ENCODE measurements at regions not wholly inside any gene's neighbourhood (a gene's known extent, or its start where the extent isn't known, plus 50 kb on each side); places are given as distances from the start of the nearest gene placed in this dataset.
A peak's percentile ranks its signal among the peaks of the same experiment; 100 is the strongest.
"Not testable (repeated sequence)": the region's sequence is repeated elsewhere in the genome, so short reads cannot be mapped to it uniquely, and the experiment has no call there.

DNA sequence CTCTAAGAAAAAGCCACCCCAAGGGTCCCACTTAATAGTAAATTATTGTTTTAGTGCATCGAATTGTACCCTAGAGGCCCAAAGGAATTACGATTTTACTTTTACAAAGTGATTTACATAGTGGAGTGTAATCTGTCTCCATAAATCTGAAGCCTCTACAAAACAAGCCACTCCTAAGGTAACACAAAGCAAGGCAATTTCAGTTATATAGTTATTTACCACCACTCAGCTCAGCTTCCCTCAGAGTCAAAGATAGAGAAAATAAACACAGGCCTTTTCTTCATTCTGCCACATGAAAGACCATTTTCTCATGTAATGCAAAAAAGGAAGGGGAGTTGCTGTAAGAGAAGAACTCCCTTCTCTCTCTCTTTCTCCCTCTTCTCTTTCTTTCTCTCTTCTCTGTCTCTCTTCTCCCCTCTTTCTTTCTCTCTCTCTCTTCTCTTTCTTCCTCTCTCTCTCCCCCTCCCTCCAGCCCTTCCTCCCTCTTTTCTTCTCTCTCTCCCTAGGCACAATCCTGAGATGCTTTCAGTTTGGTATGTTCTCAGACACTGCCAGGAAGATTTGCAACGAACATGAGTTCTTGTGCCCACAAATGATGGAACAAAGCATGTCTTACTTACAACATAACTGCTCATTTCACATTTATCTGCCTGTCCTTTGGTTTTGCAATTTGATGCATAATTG, 264.5 kb downstream of the BCL2 start:
- Histone ChIP-seq H3K27me3 (ENCODE audit: control insufficient read depth in 1 of 2, insufficient read depth in 2 of 2, low read length in 2 of 2) (peaks cover 0 to 9% of the 10 kb centered on the region in 2 experiments; a peak in 2 of 5 replicates), H3K9ac (ENCODE audit: insufficient read depth, low read depth, low read length) (no peak overlapping the region), H3K4me1 (ENCODE audit: insufficient read depth, low read length) (no peaks in the 10 kb centered on the region), H4K20me1 (ENCODE audit: insufficient read depth, low read length) (no peaks in the 10 kb centered on the region), H3K9me3 (ENCODE audit: low read length) (no peaks in the 10 kb centered on the region), H3K79me2 (ENCODE audit: insufficient read depth, low read length) (no peaks in the 10 kb centered on the region), H3K27ac (ENCODE audit: extremely low read length, insufficient read depth, low read length) (no peak overlapping the region), H3K4me2 (ENCODE audit: low read depth, low read length) (no peak overlapping the region), H2AFZ (ENCODE audit: low read length) (no peak overlapping the region), H3K4me3 (replicated peaks in 1 of 3; ENCODE audit: insufficient read depth in 1 of 3, low read depth in 2 of 3, low read length in 3 of 3) (no peak overlapping the region), H3K36me3 (replicated peaks in 1 of 2; ENCODE audit: control insufficient read depth in 1 of 2, insufficient read depth in 2 of 2, low read length in 2 of 2) (no peaks in the 10 kb centered on the region)
- 0% methylated on average over 3 of the region's 3 CpGs for WGBS (ENCODE audit: low lambda C conversion rate)
- TF ChIP-seq SIX1 (CRISPR knock-in tag; IDR thresholded peaks at IDR 0.05; ENCODE audit: borderline replicate concordance) (no peak), ISL2 (CRISPR knock-in tag; IDR thresholded peaks at IDR 0.05) (no peak), ATF7 (IDR thresholded peaks at IDR 0.05) (no peak), ATF7 (CRISPR knock-in tag; IDR thresholded peaks at IDR 0.05) (no peak)
- POLR2A ChIA-PET = no interaction called here
- intact Hi-C loops (cut with micrococcal nuclease; ENCODE audit: unreplicated experiment) = no loop called here
- in situ Hi-C loops (cut with HindIII; ENCODE audit: extremely low pct_ligation_motif_present, low pct_unique_long_range_greater_than_20kb) = no loop called here
- CTCF ChIA-PET (ENCODE audit: low intra/inter-chr PET ratio, low total read pairs) = no interaction called here
- no peak for FAIRE-seq
- BruUV-seq (replicated peaks) = no TSS peak
- no peak for DNase-seq (ENCODE audit: low spot score)
- ATAC-seq = no peak

DNA sequence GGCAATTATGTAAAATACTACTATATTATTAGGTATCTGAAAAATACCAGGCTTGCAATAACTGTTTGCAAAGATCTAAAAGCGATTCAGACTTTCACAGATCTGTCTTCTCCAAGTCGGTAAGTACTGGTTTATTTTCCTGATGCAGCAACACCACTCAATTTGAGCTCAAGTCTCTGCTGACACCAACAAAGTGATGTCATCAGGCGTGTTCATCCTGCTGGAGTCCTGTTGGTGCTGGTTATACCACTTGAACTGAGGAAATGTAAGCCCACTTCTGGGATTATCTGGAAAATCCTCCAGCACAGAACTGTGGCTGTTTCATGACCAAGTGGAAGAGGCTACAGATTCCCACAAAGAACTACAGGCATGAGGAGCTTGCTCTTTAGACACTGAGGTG, 267.6 kb downstream of the BCL2 start:
- Histone ChIP-seq H3K9ac (ENCODE audit: insufficient read depth, low read depth, low read length) (no peak overlapping the region), H3K9me3 (ENCODE audit: low read length) (no peaks in the 10 kb centered on the region), H3K27ac (ENCODE audit: extremely low read length, insufficient read depth, low read length) (no peak overlapping the region), H2AFZ (ENCODE audit: low read length) (no peak overlapping the region), H3K79me2 (ENCODE audit: insufficient read depth, low read length) (no peaks in the 10 kb centered on the region), H3K4me2 (ENCODE audit: low read depth, low read length) (no peak overlapping the region), H3K4me3 (replicated peaks in 1 of 3; ENCODE audit: insufficient read depth in 1 of 3, low read depth in 2 of 3, low read length in 3 of 3) (no peak overlapping the region), H3K27me3 (ENCODE audit: control insufficient read depth in 1 of 2, insufficient read depth in 2 of 2, low read length in 2 of 2) (peaks cover 0 to 7% of the 10 kb centered on the region in 2 experiments; a peak in 1 of 5 replicates), H4K20me1 (ENCODE audit: insufficient read depth, low read length) (no peaks in the 10 kb centered on the region), H3K4me1 (ENCODE audit: insufficient read depth, low read length) (no peaks in the 10 kb centered on the region), H3K36me3 (replicated peaks in 1 of 2; ENCODE audit: control insufficient read depth in 1 of 2, insufficient read depth in 2 of 2, low read length in 2 of 2) (no peaks in the 10 kb centered on the region)
- intact Hi-C loops (cut with micrococcal nuclease; ENCODE audit: unreplicated experiment) (no loop called here), in situ Hi-C loops (cut with HindIII; ENCODE audit: extremely low pct_ligation_motif_present, low pct_unique_long_range_greater_than_20kb) (no loop called here)
- FAIRE-seq (no peak), ATAC-seq (no peak), DNase-seq (ENCODE audit: low spot score) (no peak)
- TF ChIP-seq ZNF615 (CRISPR knock-in tag; IDR thresholded peaks at IDR 0.05; ENCODE audit: borderline replicate concordance) (no peak), ATF7 (IDR thresholded peaks at IDR 0.05) (0 out of 2 replicates have a peak, but pooled peaks have one; percentile 20), ATF7 (CRISPR knock-in tag; IDR thresholded peaks at IDR 0.05) (no peak), ZNF709 (CRISPR knock-in tag; IDR thresholded peaks at IDR 0.05) (no peak), SCMH1 (CRISPR knock-in tag; IDR thresholded peaks at IDR 0.05; ENCODE audit: borderline replicate concordance) (no peak), RCOR2 (CRISPR knock-in tag; IDR thresholded peaks at IDR 0.05) (no peak), DNMT1 (CRISPR knock-in tag; IDR thresholded peaks at IDR 0.05) (no peak)
- BruUV-seq (replicated peaks) = no TSS peak
- CTCF ChIA-PET (ENCODE audit: low intra/inter-chr PET ratio, low total read pairs) = no interaction called here
- POLR2A ChIA-PET = no interaction called here
- WGBS (ENCODE audit: low lambda C conversion rate) = 4% methylated on average over 3 of the region's 3 CpGs

DNA sequence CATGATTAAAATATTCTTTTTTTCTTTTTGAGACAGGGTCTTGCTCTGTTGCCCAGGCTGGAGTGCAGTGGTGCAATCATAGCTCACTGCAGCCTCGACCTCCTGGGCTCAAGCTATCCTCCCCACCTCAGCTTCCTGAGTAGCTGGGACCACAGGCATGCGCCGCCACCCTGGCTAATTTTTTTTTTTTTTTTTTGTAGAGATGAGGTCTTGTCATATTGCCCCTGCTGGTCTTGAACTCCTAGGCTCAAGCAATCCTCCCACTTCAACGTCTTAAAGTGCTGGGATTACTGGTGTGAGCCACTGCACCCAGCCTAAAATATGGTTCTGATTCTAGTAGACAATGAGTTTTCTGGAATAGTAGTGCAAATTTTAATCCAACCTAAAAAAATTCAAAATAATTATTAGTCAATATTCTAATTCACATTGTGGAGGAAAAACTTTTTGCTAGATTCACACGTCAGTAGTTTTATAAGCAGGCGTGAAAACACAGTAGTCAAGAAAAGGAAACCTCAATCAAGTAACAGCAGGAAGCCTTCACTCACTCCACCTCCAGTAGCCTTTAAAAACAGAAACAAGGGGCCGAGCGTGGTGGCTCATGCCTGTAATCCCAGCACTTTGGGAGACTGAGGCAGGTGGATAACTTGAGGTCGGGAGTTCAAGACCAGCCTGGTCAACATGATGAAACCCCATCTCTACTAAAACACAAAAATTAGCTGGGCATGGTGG, 268.7 kb downstream of the BCL2 start:
- H2AFZ ChIP-seq (ENCODE audit: low read length); intact Hi-C loops (cut with micrococcal nuclease; ENCODE audit: unreplicated experiment); H3K4me1 ChIP-seq (ENCODE audit: insufficient read depth, low read length); POLR2A ChIA-PET; in situ Hi-C loops (cut with HindIII; ENCODE audit: extremely low pct_ligation_motif_present, low pct_unique_long_range_greater_than_20kb); H3K4me2 ChIP-seq (ENCODE audit: low read depth, low read length); H4K20me1 ChIP-seq (ENCODE audit: insufficient read depth, low read length); CTCF ChIA-PET (ENCODE audit: low intra/inter-chr PET ratio, low total read pairs); BruUV-seq (replicated peaks); DNase-seq (ENCODE audit: low spot score); H3K27ac ChIP-seq (ENCODE audit: extremely low read length, insufficient read depth, low read length); H3K9ac ChIP-seq (ENCODE audit: insufficient read depth, low read depth, low read length); FAIRE-seq; H3K36me3 ChIP-seq (replicated peaks in 1 of 2; ENCODE audit: control insufficient read depth in 1 of 2, insufficient read depth in 2 of 2, low read length in 2 of 2); H3K4me3 ChIP-seq (replicated peaks in 1 of 3; ENCODE audit: insufficient read depth in 1 of 3, low read depth in 2 of 3, low read length in 3 of 3); H3K27me3 ChIP-seq (ENCODE audit: control insufficient read depth in 1 of 2, insufficient read depth in 2 of 2, low read length in 2 of 2); H3K79me2 ChIP-seq (ENCODE audit: insufficient read depth, low read length); ATAC-seq; H3K9me3 ChIP-seq (ENCODE audit: low read length): not testable (repeated sequence)
- WGBS (ENCODE audit: low lambda C conversion rate) = 30% methylated on average over 9 of the region's 9 CpGs

All from HepG2 (cell line).